H1 (cell line): ENCODE measurements at regions not wholly inside any gene's neighbourhood (a gene's known extent, or its start where the extent isn't known, plus 50 kb on each side); places are given as distances from the start of the nearest gene placed in this dataset.

Source experiments
- CTCF ChIA-PET: fragments of 300-600 bp; sonication (Branson Sonifier 250); formaldehyde crosslinking; loops from one replicate; lab custom pipeline; 2021; ENCODE audit not compliant: partially characterized antibody; lab: Charles Lee
- POLR2A ChIA-PET: fragments of 300-600 bp; sonication (Branson Sonifier 250); formaldehyde crosslinking; loops from one replicate; lab custom pipeline; 2021; ENCODE audit warnings: inconsistent platforms; ENCODE audit not compliant: partially characterized antibody; lab: Charles Lee
- DNase-seq, 2 experiments: peaks; one replicate each; pipeline versions ENCODE4 v3.0.0 to v3.0.0-alpha.2; 2010 to 2022; ENCODE audit warnings: low spot score in 2 of 2, low read depth in 1 of 2, mixed read lengths in 1 of 2
- FAIRE-seq: peaks from 2 replicates; lab custom pipeline; 2011; peaks lifted over from hg19 to GRCh38; lab: Jason Lieb, UNC
- H2AFZ ChIP-seq: 2 replicates; pipeline ENCODE4 v1.8.1; 2012; ENCODE audit warnings: low read length, inconsistent platforms
- H2AK5ac ChIP-seq: 2 replicates; pipeline ENCODE4 v1.6.1; 2013; ENCODE audit warnings: low read depth, low read length
- H2BK120ac ChIP-seq: replicated peaks from 2 replicates; pipeline ENCODE3; 2013; ENCODE audit warnings: low read depth, low read length, inconsistent platforms
- H2BK12ac ChIP-seq: 2 replicates; pipeline ENCODE4 v1.6.1; 2013; ENCODE audit warnings: low read depth, low read length
- H2BK15ac ChIP-seq: 2 replicates; pipeline ENCODE4 v1.6.1; 2013; ENCODE audit warnings: low read length
- H2BK20ac ChIP-seq: 2 replicates; pipeline ENCODE4 v1.6.1; 2013; ENCODE audit warnings: low read length
- H2BK5ac ChIP-seq: 2 replicates; pipeline ENCODE4 v1.6.1; 2013; ENCODE audit warnings: low read depth, low read length
- H3K14ac ChIP-seq: 2 replicates; pipeline ENCODE4 v1.6.1; 2013; ENCODE audit warnings: inconsistent platforms; ENCODE audit not compliant: insufficient read length
- H3K18ac ChIP-seq: 2 replicates; pipeline ENCODE4 v1.6.1; 2013; ENCODE audit warnings: low read length; ENCODE audit errors: extremely low read depth
- H3K23ac ChIP-seq: 2 replicates; pipeline ENCODE4 v1.6.1; 2013; ENCODE audit warnings: inconsistent platforms; ENCODE audit not compliant: insufficient read length
- H3K23me2 ChIP-seq: 2 replicates; pipeline ENCODE4 v1.6.1; 2013; ENCODE audit warnings: low read depth, low read length
- H3K27ac ChIP-seq: 2 replicates; pipeline ENCODE4 v1.6.1; 2011; ENCODE audit warnings: low read depth, low read length, inconsistent platforms
- H3K27me3 ChIP-seq, 4 experiments: replicated peaks in 1 of 4; 1 replicate in 1 of 4; 2 replicates in 3 of 4; pipeline versions ENCODE4 v1.6.1 to v1.8.1; 2011 to 2013; ENCODE audit warnings: low read length in 3 of 4, mild to moderate bottlenecking in 3 of 4, inconsistent platforms in 2 of 4, mixed read lengths in 2 of 4, moderate library complexity in 1 of 4; ENCODE audit not compliant: control insufficient read depth in 3 of 4, insufficient read depth in 3 of 4; ENCODE audit errors: extremely low read depth in 1 of 4
- H3K36me3 ChIP-seq, 4 experiments: 2 replicates each; pipeline versions ENCODE4 v1.6.1 to v1.8.1; 2011 to 2013; ENCODE audit warnings: mild to moderate bottlenecking in 4 of 4, low read length in 3 of 4, moderate library complexity in 2 of 4, control low read depth in 1 of 4, inconsistent platforms in 1 of 4; ENCODE audit not compliant: insufficient read depth in 4 of 4, control insufficient read depth in 2 of 4
- H3K4ac ChIP-seq: replicated peaks from 2 replicates; pipeline ENCODE3; 2013; ENCODE audit warnings: low read length, low read depth, mixed read lengths, inconsistent platforms; ENCODE audit not compliant: insufficient read length
- H3K4me1 ChIP-seq, 4 experiments: replicated peaks in 1 of 4; 1 replicate in 1 of 4; 2 replicates in 3 of 4; pipeline versions ENCODE4 v1.6.1 to v1.8.1; 2011 to 2013; ENCODE audit warnings: low read length in 3 of 4, inconsistent platforms in 2 of 4, mixed read lengths in 1 of 4; ENCODE audit not compliant: insufficient read depth in 4 of 4, control insufficient read depth in 3 of 4
- H3K4me2 ChIP-seq, 2 experiments: 2 replicates each; pipeline versions ENCODE4 v1.6.1 to v1.8.1; 2011 to 2013; ENCODE audit warnings: low read depth in 2 of 2, low read length in 2 of 2, control low read depth in 1 of 2, inconsistent platforms in 1 of 2, mild to moderate bottlenecking in 1 of 2; ENCODE audit not compliant: insufficient read depth in 1 of 2
- H3K4me3 ChIP-seq, 4 experiments: fragments of 200-600, 300-600 bp in 1 of 4; sonication (generic), shearing (Covaris generic), sonication (Bioruptor Twin) in 1 of 4; 2 replicates each; pipeline versions ENCODE4 v1.5.1 to v1.8.1; 2011 to 2016; ENCODE audit warnings: low read length in 4 of 4, low read depth in 3 of 4, control low read depth in 2 of 4, inconsistent platforms in 2 of 4, mild to moderate bottlenecking in 2 of 4, mixed read lengths in 1 of 4, moderate library complexity in 1 of 4; ENCODE audit not compliant: insufficient read depth in 2 of 4; ENCODE audit errors: extremely low read depth in 1 of 4
- H3K56ac ChIP-seq: replicated peaks from 2 replicates; pipeline ENCODE3; 2013; ENCODE audit warnings: low read depth, mild to moderate bottlenecking, mixed read lengths, low read length, inconsistent platforms; ENCODE audit not compliant: insufficient read length
- H3K79me1 ChIP-seq: 2 replicates; pipeline ENCODE4 v1.6.1; 2013; ENCODE audit warnings: low read depth, low read length, control low read depth
- H3K79me2 ChIP-seq, 2 experiments: 2 replicates each; pipeline versions ENCODE4 v1.6.1 to v1.8.1; 2012 to 2013; ENCODE audit warnings: low read length in 2 of 2, mild to moderate bottlenecking in 2 of 2, inconsistent platforms in 1 of 2; ENCODE audit not compliant: insufficient read depth in 2 of 2, control insufficient read depth in 1 of 2
- H3K9ac ChIP-seq, 4 experiments: replicated peaks in 1 of 4; 1 replicate in 1 of 4; 2 replicates in 3 of 4; pipeline versions ENCODE4 v1.6.1 to v1.8.1; 2011 to 2013; ENCODE audit warnings: low read depth in 3 of 4, low read length in 3 of 4, control low read depth in 2 of 4, mild to moderate bottlenecking in 2 of 4, moderate library complexity in 2 of 4, inconsistent platforms in 1 of 4; ENCODE audit errors: extremely low read depth in 1 of 4
- H3K9me3 ChIP-seq, 2 experiments: 2 replicates each; pipeline versions ENCODE4 v1.6.1 to v1.8.1; 2012 to 2013; ENCODE audit warnings: mild to moderate bottlenecking in 2 of 2, moderate library complexity in 2 of 2, control low read depth in 1 of 2, inconsistent platforms in 1 of 2, low read depth in 1 of 2, low read length in 1 of 2, mixed read lengths in 1 of 2; ENCODE audit not compliant: insufficient read depth in 2 of 2
- H4K20me1 ChIP-seq, 2 experiments: replicated peaks in 1 of 2; 2 replicates each; pipeline versions ENCODE3 to v1.8.1; 2011 to 2013; ENCODE audit warnings: inconsistent platforms in 2 of 2, low read length in 2 of 2, mild to moderate bottlenecking in 1 of 2; ENCODE audit not compliant: insufficient read depth in 2 of 2, control insufficient read depth in 1 of 2
- H4K5ac ChIP-seq: 2 replicates; pipeline ENCODE4 v1.6.1; 2013; ENCODE audit warnings: low read length, low read depth, mixed read lengths, inconsistent platforms; ENCODE audit not compliant: insufficient read length
- H4K8ac ChIP-seq: 2 replicates; pipeline ENCODE4 v1.8.0; 2013; ENCODE audit warnings: mild to moderate bottlenecking, moderate library complexity, low read length, inconsistent platforms; ENCODE audit not compliant: insufficient read depth; ENCODE audit errors: extremely low read depth
- H4K91ac ChIP-seq: replicated peaks from 2 replicates; pipeline ENCODE3; 2013; ENCODE audit warnings: low read length, mixed read lengths, inconsistent platforms; ENCODE audit not compliant: insufficient read length
- BACH1 ChIP-seq: IDR thresholded peaks from 2 replicates; pipeline ENCODE4 v1.6.1; 2012; ENCODE audit warnings: low read length, improper control_type of control experiment
- EGR1 ChIP-seq: IDR thresholded peaks from 2 replicates; pipeline ENCODE4 v1.6.1; 2011; ENCODE audit warnings: low read depth, low read length, borderline replicate concordance
- NRF1 ChIP-seq: IDR thresholded peaks from 2 replicates; pipeline ENCODE4 v1.6.1; 2011; ENCODE audit warnings: mild to moderate bottlenecking, low read depth, low read length, improper control_type of control experiment
- POLR2AphosphoS5 ChIP-seq: IDR thresholded peaks from 2 replicates; pipeline ENCODE4 v1.6.1; 2011; ENCODE audit warnings: low read depth, low read length

DNA sequence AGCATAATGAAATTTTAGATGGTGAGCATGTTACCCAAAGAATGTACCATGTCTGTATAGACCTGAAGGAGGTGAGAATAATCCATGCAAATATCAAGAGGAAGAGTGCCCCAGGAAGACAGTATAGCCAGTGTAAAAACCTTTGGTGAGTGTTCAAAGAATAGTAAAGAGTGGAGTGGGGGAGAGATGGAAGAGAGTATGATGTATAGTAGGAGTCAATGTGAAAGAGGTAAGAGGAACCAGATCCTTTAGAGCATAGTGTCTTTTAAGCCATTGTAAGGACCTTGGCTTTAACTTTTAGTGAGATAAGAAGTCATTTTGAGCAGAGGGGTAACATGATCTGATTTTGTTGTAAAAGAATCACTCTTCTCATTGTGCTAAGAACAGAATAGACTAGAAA is 1052.3 kb upstream of the ZEB2 start:
- H2BK120ac ChIP-seq, result no peak overlapping the region
- no peak overlapping the region for H3K4ac ChIP-seq
- ChIA-PET POLR2A (no interaction called here), CTCF (no interaction called here)
- DNase-seq (no peak), FAIRE-seq (no peak)
- no peaks in the 10 kb centered on the region for H3K79me1 ChIP-seq
- no peaks in the 10 kb centered on the region for H3K23me2 ChIP-seq
- H2BK12ac ChIP-seq, result no peak overlapping the region
- H2BK5ac ChIP-seq, result no peak overlapping the region
- no peak overlapping the region for H2BK15ac ChIP-seq
- no peak overlapping the region for H3K9ac ChIP-seq
- no peaks in the 10 kb centered on the region for H3K4me1 ChIP-seq
- no peak overlapping the region for H3K14ac ChIP-seq
- no peaks in the 10 kb centered on the region for H3K27me3 ChIP-seq
- no peak overlapping the region for H3K18ac ChIP-seq
- no peaks in the 10 kb centered on the region for H4K20me1 ChIP-seq
- no peak overlapping the region for H2AK5ac ChIP-seq
- H3K4me2 ChIP-seq, result no peak overlapping the region
- no peaks in the 10 kb centered on the region for H3K79me2 ChIP-seq
- H2AFZ ChIP-seq, result no peak overlapping the region
- H4K5ac ChIP-seq, result no peak overlapping the region
- no peak overlapping the region for H2BK20ac ChIP-seq
- no peak overlapping the region for H3K56ac ChIP-seq
- H3K9me3 ChIP-seq, result no peaks in the 10 kb centered on the region
- H3K4me3 ChIP-seq, result no peak overlapping the region
- H3K23ac ChIP-seq, result no peak overlapping the region
- H4K91ac ChIP-seq, result no peak overlapping the region
- no peak overlapping the region for H3K27ac ChIP-seq
- H3K36me3 ChIP-seq, result no peaks in the 10 kb centered on the region
- H4K8ac ChIP-seq, result no peak overlapping the region
- TF ChIP-seq NRF1 (no peak), BACH1 (no peak), EGR1 (no peak), POLR2AphosphoS5 (no peak)
